HG02885 (cell line): ENCODE measurements at regions not wholly inside any gene's neighbourhood (a gene's known extent, or its start where the extent isn't known, plus 50 kb on each side); places are given as distances from the start of the nearest gene placed in this dataset.
A peak's percentile ranks its signal among the peaks of the same experiment; 100 is the strongest.
"Not testable (repeated sequence)": the region's sequence is repeated elsewhere in the genome, so short reads cannot be mapped to it uniquely, and the experiment has no call there.

Experiments used
- ATAC-seq: cut with Tn5 transposase; IDR thresholded peaks from one replicate; pipeline ENCODE4 v1.9.1; 2021; ENCODE audit warnings: mild to moderate bottlenecking; ENCODE audit not compliant: unreplicated experiment, poor library complexity

DNA sequence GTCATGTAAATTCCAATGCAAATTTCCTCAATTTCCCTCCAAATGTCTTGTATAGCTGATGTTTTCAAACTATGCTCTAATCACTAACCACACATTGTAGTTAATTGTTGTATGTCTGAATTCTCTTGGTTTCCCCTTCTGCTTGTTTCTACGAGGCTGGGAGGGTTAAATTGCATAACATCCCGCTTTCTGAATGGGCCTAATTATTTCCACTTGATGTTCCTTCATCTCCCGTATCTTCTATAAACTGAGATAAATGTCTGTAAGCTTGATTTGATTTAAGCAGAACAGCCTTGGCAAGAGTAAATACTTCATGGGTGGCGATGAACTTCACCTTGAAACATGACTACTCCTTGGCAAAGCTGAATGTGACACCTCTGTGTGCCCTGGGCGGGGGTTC, 72.2 kb downstream of the SERINC2 start:
- no peak for ATAC-seq

DNA sequence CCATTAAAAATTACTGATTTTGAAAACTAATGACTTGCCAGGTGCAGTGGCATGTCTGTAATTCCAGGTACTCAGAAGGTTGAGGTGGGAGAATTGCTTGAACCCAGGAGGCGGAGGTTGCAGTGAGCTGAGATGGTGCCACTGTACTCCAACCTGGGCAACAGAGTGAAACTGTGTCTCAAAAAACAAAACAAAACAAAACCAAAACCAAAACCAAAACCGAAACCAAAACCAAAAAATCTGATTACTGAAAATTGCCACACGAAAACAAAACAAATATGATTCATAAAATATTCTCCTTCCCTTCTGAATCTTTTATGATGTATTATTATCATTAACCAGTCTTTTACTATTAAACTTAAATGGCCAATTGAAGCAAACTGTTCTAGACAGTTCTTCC, 74.1 kb downstream of the SERINC2 start:
- ATAC-seq: no peak

DNA sequence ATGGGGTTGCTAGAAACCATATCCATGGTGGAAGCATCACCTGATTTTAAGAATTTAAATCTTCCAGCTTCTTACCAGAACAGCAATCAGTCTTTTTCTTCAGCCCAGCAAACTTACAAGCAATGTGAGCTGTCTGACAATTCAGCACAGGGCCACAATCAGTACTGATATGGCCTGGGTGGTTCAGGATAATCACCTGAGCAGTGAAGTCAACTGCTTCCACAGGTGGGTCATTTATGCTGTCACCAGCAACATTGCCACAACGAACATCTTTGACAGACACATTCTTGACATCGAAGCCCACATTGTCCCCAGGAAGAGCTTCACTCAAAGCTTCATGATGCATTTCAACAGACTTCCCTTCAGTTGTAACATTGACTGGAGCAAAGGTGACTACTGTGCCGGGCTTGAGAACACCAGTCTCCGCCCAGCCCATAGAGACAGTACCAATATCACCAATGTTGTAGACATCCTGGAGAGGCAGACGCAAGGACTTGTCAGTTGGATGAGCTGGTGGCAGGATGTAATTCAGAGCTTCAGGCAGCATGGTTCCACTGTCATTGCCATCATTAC, 74.8 kb downstream of the SERINC2 start:
- no peak for ATAC-seq

DNA sequence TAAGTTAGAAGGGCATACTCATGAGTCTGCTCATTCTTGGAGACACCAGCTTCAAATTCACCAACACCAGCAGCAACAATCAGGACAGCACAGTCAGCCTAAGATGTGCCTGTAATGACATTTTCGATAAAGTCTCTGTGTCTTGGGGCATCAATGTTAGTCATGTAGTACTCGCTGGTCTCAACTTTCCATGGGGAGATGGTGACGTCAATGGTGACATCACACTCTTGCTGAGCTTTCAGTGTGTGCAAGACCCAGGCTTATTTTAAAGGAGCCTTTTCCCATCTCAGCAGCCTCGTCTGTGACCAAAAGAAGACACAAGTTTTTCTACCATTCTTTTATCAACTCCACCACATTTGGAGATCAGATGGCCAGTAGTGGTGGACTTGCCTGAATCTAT, 75.5 kb downstream of the SERINC2 start:
- no peak for ATAC-seq

DNA sequence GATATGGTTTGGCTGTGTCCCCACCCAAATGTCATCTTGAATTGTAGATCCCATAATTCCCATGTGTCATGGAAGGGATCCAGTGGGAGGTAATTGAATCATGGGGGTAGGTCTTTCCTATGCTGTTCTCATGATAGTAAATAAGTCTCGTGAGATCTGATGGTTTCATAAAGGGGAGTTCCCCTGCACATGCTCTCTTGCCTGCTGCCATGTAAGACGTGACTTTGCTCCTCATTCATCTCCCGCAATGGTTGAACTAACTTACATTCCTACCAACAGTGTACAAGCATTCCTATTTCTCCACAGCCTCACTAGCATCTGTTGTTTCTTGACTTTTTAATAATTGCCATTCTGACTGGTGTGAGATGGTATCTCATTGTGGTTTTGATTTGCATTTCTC, 76.6 kb downstream of the SERINC2 start:
- not testable (repeated sequence) for ATAC-seq

DNA sequence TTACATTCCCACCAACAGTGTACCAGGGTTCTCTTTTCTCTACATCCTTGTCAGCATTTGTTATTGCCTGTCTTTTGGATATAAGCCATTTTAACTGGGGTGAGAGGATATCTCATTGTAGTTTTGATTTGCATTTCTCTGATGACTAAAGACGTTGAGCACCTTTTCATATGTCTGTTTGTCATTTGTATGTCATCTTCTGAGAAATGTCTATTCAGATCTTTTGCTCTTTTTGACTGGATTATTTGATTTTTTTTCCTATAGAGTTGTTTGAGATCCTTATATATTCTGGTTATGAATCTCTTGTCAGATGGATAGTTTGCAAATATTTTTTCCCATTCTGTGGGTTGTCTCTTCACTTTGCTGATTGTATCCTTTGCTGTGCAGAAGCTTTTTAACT, 77.6 kb downstream of the SERINC2 start:
- not testable (repeated sequence) for ATAC-seq

DNA sequence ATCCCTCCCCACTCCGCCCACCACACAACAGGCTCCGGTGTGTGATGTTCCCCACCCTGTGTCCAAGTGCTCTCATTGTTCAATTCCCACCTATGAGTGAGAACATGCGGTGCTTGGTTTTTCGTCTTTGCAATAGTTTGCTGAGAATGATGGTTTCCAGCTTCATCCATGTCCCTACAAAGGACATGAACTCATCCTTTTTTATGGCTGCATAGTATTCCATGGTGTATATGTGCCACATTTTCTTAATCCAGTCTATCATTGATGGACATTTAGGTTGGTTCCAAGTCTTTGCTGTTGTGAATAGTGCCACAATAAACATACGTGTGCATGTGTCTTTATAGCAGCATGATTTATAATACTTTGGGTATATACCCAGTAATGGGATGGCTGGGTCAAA, 81.0 kb upstream of the TINAGL1 start:
- not testable (repeated sequence) for ATAC-seq

DNA sequence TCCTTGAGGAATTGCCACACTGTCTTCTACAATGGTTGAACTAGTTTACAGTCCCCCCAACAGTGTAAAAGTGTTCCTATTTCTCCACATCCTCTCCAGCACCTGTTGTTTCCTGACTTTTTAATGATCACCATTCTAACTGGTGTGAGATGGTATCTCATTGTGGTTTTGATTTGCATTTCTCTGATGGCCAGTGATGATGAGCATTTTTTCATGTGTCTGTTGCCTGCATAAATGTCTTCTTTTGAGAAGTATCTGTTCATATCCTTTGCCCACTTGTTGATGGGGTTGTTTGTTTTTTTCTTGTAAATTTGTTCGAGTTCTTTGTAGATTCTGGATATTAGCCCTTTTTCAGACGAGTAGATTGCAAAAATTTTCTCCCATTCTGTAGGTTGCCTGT, 80.5 kb upstream of the TINAGL1 start:
- ATAC-seq: not testable (repeated sequence)

DNA sequence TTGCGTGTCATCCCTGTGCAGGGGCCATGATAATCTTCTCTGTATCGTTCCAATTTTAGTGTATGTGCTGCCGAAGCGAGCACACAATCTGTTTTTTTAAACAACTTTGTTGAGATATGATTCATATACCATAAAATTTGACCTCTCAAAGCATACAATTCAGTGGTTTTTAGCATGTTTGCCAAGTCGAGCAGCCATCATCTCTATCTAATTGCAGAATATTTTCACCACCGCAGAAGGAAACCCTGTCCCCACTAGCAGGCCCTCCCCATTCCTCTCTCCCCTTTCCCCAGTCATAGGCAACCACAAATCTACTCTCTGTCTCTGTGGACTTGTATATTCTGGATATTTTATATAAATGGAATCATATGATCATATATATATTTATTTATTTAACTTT, 78.7 kb upstream of the TINAGL1 start:
- ATAC-seq: no peak

DNA sequence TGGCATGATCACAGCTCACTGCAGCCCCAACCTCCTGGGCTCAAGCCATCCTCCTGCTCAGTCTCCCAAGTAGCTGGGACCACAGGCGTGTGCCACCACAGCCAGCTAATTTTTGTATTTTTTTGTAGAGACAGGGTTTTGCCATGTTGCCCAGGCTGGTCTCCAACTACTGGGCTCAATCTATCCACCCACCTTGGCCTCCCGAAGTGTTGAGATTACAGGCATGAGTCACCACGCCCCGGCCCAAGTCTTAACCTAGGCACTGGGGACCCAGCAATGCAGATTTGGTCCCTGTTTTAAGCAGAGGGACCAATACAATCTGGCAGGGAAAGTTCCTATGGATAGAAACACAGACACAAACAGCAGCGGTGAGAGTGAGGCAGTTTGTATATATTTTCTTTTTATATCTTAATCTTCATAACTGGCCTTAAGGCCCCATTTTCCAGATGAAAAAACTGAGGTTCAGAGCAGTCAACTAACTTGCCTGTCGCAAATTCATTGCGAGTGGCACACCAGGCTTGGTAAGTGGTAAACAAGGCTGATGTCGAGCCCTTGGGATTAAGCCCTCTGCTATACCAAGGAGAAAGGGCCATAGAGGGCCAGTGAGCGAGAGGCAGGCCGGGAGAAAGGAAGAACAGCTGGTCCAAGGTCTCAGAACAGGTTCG, 77.8 kb upstream of the TINAGL1 start:
- ATAC-seq: no peak

DNA sequence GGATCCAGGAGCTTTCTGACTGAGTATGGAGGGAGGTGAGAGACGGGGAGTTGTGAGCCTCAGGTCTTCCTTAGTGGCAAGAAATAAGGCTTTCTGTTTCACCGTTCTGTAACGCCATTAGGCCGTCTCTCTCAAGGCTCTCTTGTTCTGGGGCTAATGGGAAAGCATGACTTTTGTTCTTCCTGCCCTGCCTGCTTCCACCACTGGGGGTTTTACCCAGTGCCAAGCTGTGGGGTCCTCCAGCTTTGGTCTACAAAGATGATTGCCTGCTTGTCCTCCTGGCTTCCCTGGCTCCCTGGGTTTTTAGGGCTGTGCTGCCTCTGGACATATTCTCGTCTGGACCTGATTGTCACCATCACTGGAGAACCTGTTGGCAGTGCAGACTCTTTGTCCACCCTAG, 74.8 kb upstream of the TINAGL1 start:
- ATAC-seq: no peak

DNA sequence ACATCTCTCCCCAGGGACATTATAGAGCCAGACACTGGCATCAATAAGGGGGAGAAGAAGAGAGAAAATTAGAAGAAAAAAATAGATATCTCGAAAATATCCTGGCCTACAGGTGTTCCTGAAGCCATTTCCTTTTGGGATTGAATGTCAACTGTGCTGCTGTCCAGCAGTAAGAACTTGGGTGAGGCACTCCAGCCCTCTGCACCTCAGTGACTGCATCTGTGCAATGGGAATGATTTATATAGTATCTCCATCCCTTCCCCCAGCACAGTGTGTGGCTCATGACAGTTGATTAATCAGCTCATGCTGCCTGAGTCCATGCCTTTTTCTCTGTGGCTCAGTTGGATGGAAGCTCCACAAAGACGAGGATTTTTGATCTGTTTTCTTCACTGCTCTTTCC, 74.1 kb upstream of the TINAGL1 start:
- ATAC-seq: no peak

DNA sequence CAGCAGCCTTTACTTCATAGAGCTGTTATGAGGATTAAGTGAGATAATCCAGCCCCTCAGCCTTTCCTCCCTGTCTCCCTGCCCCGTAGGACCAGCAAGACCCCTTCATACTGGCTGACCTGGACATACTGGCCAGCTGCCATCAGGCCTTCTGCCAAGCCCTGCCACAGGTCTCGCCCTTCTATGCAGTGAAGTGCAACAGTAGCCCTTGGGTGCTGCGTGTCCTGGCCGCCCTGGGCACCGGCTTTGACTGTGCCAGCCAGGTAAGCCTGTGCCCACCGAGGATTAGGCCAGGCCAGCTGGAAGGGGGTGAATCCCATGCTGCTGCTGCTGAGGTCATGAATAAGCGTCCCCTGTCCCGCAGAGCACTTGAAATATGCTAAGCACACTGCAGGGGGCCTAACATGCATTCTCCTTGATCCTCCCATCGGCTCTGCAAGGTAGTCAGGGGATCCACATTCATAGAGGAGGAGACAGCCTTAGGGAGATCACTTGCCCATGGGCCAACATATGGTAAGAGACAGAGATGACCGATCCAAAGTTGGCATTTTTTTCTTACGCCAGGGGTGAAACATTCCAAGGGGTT, 73.3 kb upstream of the TINAGL1 start:
- ATAC-seq: no peak

DNA sequence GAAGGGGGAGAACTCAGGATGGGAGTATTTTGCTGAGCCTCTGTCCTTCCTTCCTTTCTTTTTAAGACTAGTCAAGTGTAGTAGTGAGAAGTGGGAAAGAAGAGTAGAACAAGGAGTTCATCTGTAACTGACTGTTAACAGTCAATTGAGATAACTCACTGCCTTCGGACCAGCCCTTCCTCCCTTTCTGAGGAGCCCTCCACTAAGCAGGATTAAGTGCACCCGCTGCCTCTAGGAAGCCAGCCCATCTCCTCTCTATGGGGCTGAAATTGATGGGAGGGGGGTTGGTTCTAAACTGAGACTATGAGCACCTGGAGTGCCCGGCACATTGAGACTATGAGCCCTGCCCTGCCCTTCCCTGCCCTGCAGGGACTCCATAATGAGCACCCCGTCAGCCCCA, 72.7 kb upstream of the TINAGL1 start:
- no peak for ATAC-seq

DNA sequence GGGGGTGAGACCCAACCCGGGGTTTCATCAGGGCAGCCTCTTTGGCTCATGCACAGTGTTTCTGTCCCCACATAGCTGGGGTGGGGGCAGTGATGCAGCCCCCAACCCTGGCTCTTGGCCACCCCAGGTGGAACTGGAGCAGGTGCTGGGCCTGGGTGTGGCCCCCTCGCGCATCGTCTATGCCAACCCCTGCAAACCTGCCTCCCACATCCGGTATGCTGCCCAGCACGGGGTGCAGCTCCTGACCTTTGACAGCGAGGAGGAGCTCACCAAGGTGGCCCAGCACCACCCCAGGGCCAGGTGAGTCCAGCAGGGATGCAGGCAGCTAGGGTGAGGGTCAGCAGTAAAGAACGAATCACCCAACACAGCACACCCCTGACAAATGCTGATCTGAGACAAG, 72.3 kb upstream of the TINAGL1 start:
- ATAC-seq: no peak

DNA sequence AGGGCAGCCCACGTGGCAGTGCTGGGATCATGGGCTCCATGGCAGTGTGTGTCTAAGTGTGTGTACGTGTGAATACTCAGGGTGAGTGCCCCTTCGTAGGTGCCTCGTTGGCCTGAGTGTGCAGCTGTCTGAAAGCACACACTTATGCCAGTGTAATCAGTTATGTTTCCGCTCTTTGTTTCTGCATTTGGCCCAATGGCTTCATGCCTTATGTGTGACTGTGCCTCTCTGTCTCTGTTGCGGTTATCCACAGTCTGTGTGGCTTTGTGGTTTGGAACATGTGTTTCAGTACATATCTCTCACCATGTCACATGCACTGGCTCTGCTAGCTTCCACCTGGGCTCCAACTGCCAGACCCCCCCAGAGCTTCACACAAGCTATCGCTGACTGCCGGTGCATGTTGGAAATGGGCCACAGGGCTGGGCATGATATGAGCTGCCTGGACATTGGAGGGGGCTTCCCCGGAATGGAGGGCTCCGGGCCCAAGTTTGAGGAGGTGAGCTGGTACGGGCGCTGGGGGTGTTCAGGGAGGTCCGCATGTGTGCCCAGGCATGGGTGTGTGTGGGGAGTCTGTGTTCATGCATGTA, 70.3 kb upstream of the TINAGL1 start:
- peak; percentile 49 for ATAC-seq

DNA sequence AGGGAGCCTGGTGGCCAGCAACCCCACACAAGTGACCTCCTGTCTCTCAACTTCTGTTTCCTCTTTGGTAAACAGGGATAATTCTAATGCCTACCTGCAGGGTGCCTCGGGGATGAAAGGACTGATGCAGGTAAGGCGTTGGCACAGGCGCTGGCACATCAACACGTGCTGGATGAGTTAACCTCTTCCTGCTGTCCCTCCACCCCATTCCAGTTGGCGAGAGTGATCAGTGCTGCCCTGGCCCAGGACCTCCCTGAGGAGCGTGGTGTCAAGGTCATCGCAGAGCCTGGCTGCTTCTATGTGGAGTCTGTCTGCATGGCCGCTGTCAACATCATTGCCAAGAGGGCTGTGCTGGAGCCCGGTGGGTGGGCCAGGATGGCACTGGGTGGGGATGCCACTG, 69.1 kb upstream of the TINAGL1 start:
- ATAC-seq: no peak

DNA sequence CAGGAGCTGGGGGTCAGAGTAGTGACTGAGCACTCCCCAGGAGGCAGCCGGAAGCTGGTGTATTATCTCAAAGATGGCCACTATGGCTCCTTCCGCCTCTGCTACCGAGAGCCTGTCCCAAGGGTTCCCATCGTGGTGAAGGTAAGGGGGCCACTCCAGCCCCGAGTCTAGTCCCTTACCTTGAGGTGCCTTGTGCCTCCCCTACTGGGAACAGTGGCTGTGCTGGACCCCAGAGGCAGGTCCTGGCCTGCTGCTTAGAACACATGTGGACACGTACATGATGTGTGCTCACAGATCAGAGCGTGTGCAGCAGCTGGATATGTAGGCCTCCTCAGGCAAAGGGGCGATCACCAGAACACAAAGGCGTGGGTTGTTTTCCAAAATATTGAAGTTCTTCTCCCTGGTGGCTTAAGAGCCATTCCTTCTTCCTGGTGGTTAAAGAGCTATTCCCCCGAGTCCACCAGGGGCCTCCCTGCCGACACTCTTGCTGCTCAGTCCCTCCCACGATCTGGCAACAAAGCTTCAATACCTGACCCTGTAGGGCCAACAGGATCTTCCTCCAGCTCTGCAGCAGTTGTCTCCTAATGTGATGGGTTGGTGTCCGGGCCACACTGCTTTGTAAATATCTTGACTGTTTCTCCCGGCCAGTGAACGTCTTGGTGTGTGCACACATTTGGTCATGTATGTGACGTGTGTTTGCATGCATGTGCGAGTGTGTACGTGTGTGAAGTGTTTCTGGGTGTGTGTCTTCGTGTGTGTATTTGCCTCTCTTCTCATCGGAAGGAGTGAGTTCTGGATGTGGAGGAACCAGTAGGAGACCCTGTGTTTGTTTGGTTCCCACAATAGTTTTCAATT, 68.4 kb upstream of the TINAGL1 start:
- ATAC-seq: no peak

DNA sequence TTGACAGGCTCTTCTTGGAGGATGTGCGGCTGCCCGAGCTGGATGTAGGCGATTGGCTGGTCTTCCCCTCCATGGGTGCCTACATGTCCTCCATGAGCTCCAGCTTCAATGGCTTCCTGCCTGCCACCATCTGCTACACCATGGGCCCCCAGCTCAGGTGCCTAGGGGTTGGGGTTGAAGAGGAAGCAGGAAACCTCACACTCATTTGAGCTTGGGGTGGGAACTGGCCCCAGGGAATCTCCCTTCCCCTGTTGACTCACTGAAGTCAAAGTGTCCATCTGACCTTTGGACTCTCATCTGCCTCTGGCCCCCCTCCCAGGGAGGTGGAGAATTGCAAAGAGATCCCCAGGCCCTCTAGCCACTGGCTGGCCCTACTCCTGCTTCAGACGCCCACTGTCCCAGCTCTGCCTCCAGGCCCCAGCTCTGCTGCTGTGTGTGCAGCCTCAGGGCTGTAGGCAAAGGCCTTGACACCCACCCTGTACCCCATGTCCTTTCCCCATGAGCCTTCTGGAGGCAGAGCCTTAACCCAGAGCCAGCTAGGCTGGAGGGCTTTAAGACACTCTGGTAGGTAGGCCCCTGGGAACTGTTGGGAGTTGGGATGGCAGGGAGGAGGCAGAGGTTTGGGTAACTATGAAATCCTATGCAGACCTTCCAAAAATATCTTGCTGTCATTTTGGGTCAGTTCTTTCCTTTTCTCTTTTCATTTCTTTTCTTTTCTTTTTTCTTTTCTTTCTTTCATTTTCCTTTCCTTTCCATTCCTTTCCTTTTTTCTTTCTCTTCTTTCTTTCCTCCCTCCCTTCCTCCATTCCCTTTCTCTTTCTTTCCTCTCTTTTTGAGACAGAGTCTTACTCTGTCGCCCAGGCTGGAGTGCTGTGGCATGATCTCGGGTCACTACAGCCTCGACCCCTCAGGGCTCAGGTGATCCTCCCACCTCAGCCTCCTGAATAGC, 66.9 kb upstream of the TINAGL1 start:
- no peak for ATAC-seq

DNA sequence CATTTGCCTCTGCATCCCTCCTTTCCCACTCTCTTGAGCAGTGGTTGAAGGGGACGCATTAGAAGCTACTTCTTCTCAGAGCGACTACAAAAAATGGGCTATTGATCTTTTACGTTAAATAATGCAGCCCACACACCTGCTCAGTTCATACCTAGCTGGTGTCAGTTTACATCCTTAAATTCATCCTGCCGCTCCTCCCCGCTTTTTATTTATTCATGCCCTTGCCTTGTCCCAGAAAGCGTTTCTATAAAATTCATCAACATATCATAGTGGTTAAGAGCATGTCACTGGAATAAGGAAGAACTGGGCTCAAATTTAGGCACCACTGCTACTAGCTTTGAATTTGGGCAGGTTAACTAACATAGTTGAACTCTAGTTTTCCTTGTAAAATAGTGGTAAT, 66.0 kb upstream of the TINAGL1 start:
- ATAC-seq: no peak
